MM.1S (cell line): ENCODE measurements at regions not wholly inside any gene's neighbourhood (a gene's known extent, or its start where the extent isn't known, plus 50 kb on each side); places are given as distances from the start of the nearest gene placed in this dataset.

Experiments used
- EZH2phosphoT487 ChIP-seq: fragments of 300-600 bp; sonication (generic); IDR thresholded peaks from 2 replicates; pipeline ENCODE4 v1.6.1; 2018; ENCODE audit warnings: antibody characterized with exemption, low read length
- TF ChIP-seq, protein P1 (sequence below): fragments of 300-600 bp; sonication (generic); IDR thresholded peaks from 2 replicates; pipeline ENCODE4 v1.5.1; 2016; ENCODE audit warnings: antibody characterized with exemption, low read length, mixed read lengths

DNA sequence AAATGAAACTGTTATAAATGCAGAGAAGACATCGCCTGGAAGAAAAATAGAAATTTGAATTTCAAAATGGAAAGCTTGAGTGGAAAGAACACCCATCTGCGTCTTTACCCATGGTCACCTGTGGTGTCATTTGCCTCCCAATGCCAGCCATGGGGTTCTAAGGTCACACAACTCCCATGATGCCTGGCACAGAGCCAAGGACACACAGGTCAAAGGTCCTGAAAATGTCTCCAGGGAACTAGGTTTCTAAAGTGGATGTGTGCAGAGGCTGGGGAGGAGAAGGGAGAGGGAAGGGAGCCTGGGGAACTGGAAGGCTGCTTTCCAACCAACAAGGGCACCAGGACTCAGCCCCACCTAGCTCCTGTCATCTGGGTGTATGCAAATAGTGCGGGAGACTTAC is 724.0 kb upstream of the TMEM132C start:
- TF ChIP-seq, protein P1, sequence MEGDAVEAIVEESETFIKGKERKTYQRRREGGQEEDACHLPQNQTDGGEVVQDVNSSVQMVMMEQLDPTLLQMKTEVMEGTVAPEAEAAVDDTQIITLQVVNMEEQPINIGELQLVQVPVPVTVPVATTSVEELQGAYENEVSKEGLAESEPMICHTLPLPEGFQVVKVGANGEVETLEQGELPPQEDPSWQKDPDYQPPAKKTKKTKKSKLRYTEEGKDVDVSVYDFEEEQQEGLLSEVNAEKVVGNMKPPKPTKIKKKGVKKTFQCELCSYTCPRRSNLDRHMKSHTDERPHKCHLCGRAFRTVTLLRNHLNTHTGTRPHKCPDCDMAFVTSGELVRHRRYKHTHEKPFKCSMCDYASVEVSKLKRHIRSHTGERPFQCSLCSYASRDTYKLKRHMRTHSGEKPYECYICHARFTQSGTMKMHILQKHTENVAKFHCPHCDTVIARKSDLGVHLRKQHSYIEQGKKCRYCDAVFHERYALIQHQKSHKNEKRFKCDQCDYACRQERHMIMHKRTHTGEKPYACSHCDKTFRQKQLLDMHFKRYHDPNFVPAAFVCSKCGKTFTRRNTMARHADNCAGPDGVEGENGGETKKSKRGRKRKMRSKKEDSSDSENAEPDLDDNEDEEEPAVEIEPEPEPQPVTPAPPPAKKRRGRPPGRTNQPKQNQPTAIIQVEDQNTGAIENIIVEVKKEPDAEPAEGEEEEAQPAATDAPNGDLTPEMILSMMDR, result no peak
- TF ChIP-seq EZH2phosphoT487, result no peak
